GM12878 (cell line): ENCODE measurements at regions not wholly inside any gene's neighbourhood (a gene's known extent, or its start where the extent isn't known, plus 50 kb on each side); places are given as distances from the start of the nearest gene placed in this dataset.
A peak's percentile ranks its signal among the peaks of the same experiment; 100 is the strongest.

Experiments
- ATAC-seq: fragments of 200-7000 bp; cut with Tn5 transposase; 3 replicates; pipeline ENCODE4 v1.9.1; 2020; ENCODE audit warnings: mild to moderate bottlenecking, moderate library complexity
- BruUV-seq: library from RNA; stranded (reverse); fragments of 400-500 nt; replicated peaks from 2 replicates; lab custom pipeline; 2021; lab: Mats Ljungman, UMichigan
- CTCF ChIA-PET: fragments of 300-600 bp; sonication (Branson Sonifier 250); formaldehyde crosslinking; extraction: SDS; loops from one replicate; lab custom pipeline; 2021; ENCODE audit warnings: inconsistent platforms; lab: Yijun Ruan, JAX
- POLR2A ChIA-PET: fragments of 350-600 bp; formaldehyde crosslinking; extraction: SDS; loops from one replicate; lab custom pipeline; 2021; ENCODE audit warnings: inconsistent platforms; lab: Charles Lee
- RAD21 ChIA-PET: fragments of 300-600 bp; sonication (Branson Sonifier 250); formaldehyde crosslinking; loops from one replicate; lab custom pipeline; 2023; ENCODE audit warnings: antibody characterized with exemption; ENCODE audit not compliant: unreplicated experiment; lab: Charles Lee
- SMC1A ChIA-PET: fragments of 300-600 bp; sonication (Branson Sonifier 250); formaldehyde crosslinking; loops from one replicate; lab custom pipeline; 2023; ENCODE audit not compliant: unreplicated experiment, uncharacterized antibody; lab: Charles Lee
- DNase-seq: peaks from one replicate; pipeline ENCODE4 v3.0.0-alpha.2; 2011; ENCODE audit warnings: low read depth, low spot score
- FAIRE-seq: peaks from 3 replicates; lab custom pipeline; 2011; peaks lifted over from hg19 to GRCh38; lab: Jason Lieb, UNC
- H2AFZ ChIP-seq: 2 replicates; pipeline ENCODE4 v1.6.0; 2011; ENCODE audit warnings: low read depth, low read length, control low read depth; ENCODE audit not compliant: control insufficient read depth
- H3K27ac ChIP-seq: 2 replicates; pipeline ENCODE4 v1.5.1; 2011; ENCODE audit warnings: control low read depth; ENCODE audit not compliant: control insufficient read depth, insufficient read depth
- H3K27me3 ChIP-seq, 2 experiments: replicated peaks in 1 of 2; 2 replicates each; pipeline versions ENCODE4 v1.6.0 to v1.6.1; 2011; ENCODE audit warnings: low read length in 1 of 2; ENCODE audit not compliant: control insufficient read depth in 2 of 2, insufficient read depth in 2 of 2
- H3K36me3 ChIP-seq, 2 experiments: 2 replicates each; pipeline ENCODE4 v1.5.1; 2011; ENCODE audit warnings: low read length in 1 of 2; ENCODE audit not compliant: control insufficient read depth in 2 of 2, insufficient read depth in 2 of 2
- H3K4me1 ChIP-seq: 2 replicates; pipeline ENCODE4 v1.6.1; 2011; ENCODE audit warnings: mild to moderate bottlenecking, low read length, moderate library complexity, mixed read lengths; ENCODE audit not compliant: control insufficient read depth, insufficient read depth
- H3K4me2 ChIP-seq: 2 replicates; pipeline ENCODE4 v1.6.0; 2011; ENCODE audit warnings: control low read depth; ENCODE audit not compliant: control insufficient read depth, insufficient read depth
- H3K4me3 ChIP-seq: fragments of 200-600 bp; sonication (generic); 2 replicates; pipeline ENCODE4 v1.5.1; 2016
- H3K79me2 ChIP-seq: 2 replicates; pipeline ENCODE4 v1.6.0; 2011; ENCODE audit warnings: low read length; ENCODE audit not compliant: control insufficient read depth, insufficient read depth
- H3K9ac ChIP-seq: 2 replicates; pipeline ENCODE4 v1.8.0; 2011; ENCODE audit warnings: low read length, control low read depth, mixed read lengths; ENCODE audit not compliant: control insufficient read depth, insufficient read depth
- H3K9me3 ChIP-seq: replicated peaks from 3 replicates; pipeline ENCODE4 v1.5.1; 2011; ENCODE audit warnings: mild to moderate bottlenecking, low read length; ENCODE audit not compliant: control insufficient read depth, insufficient read depth
- H4K20me1 ChIP-seq: 2 replicates; pipeline ENCODE4 v1.6.0; 2011; ENCODE audit not compliant: control insufficient read depth, insufficient read depth
- ATF7 ChIP-seq: fragments of 450-650 bp; IDR thresholded peaks from 2 replicates; pipeline ENCODE4 v1.6.1; 2016; ENCODE audit warnings: low read depth, mild to moderate bottlenecking
- ZBED1 ChIP-seq: IDR thresholded peaks from 2 replicates; pipeline ENCODE4 v1.6.1; 2016; ENCODE audit warnings: borderline replicate concordance
- ZBTB40 ChIP-seq: fragments of 450-650 bp; IDR thresholded peaks from 2 replicates; pipeline ENCODE4 v1.6.1; 2016; ENCODE audit warnings: mild to moderate bottlenecking, moderate library complexity, borderline replicate concordance
- WGBS: methylation state at CpG from one replicate; pipeline ENCODE4 v1.1.6; 2016; ENCODE audit warnings: low lambda C conversion rate; ENCODE audit not compliant: insufficient replicate concordance, insufficient coverage; ENCODE audit errors: missing lambda C conversion rate; 5-methylcytosine and 5-hydroxymethylcytosine counted together
- in situ Hi-C: fragments of 300-500 bp; cut with MboI; formaldehyde crosslinking; loops from 9 replicates; pipeline ENCODE4 v1.14.3; 2018; ENCODE audit warnings: mixed read lengths
- intact Hi-C: fragments of 100-400 bp; cut with micrococcal nuclease; formaldehyde crosslinking; loops from one replicate; pipeline ENCODE4 v1.14.2; 2022; ENCODE audit not compliant: unreplicated experiment

DNA sequence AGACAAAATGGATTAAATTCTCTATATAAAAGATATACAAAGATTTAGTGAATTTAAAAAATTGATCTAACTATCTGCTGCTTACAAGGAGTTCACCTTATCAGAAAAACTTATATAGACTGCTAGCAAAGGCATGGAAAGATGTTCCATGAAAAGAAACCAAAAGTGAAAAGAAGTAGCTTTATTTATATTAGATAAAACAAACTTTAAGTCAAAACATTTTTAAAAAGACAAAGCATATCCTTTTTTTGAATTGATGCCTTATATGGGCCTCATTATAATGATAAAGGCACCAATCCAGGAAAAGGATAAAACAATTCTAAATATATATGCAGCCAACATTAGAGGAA, 334.2 kb downstream of the MEI4 start:
- intact Hi-C loops (no loop called here), in situ Hi-C loops (no loop called here)
- Histone ChIP-seq H3K9me3 (no peaks in the 10 kb centered on the region; the same call in 2 of the 3 replicates), H2AFZ (no peak overlapping the region), H3K4me3 (no peak overlapping the region), H3K27me3 (no peaks in the 10 kb centered on the region), H3K4me2 (no peak overlapping the region), H3K4me1 (no peaks in the 10 kb centered on the region), H3K79me2 (no peaks in the 10 kb centered on the region), H3K27ac (no peak overlapping the region), H3K9ac (no peak overlapping the region), H4K20me1 (no peaks in the 10 kb centered on the region), H3K36me3 (no peaks in the 10 kb centered on the region)
- FAIRE-seq, result no peak
- BruUV-seq, result no TSS peak
- RAD21 ChIA-PET, result no interaction called here
- no peak for DNase-seq
- peak; percentile 33 for ATAC-seq
- SMC1A ChIA-PET, result interaction anchor here (1.0 kb wide), 1 partner anchor 15 kb away, joined by 3 read pairs; no protein-coding TSS in a partner anchor
- POLR2A ChIA-PET, result no interaction called here
- TF ChIP-seq ATF7 (no peak), ZBTB40 (peak; percentile 63; the same call in 1 of the 2 replicates)
- CTCF ChIA-PET, result interaction anchor here (0.7 kb wide), 1 partner anchor 207 kb away, joined by 3 read pairs; no protein-coding TSS in a partner anchor

DNA sequence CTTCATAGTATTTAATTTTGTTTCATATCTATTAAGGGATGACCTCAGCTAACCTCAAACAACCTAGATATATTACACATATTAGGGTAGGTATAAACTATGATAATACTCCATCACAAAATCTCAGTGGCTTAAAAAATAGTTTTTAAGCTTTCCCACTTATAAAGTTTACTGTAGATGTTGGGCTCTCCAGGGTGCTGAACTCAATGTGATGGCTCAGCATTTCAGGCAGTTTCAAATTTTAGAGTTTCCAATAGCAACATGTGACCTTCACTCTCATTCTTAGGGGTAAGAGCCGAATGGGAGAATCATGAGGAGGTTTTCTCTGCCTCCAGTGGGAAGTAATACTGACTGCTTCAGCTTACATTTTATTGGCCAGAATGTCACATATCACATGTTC, 357.3 kb downstream of the MEI4 start:
- 32% methylated on average over 1 of the region's 1 CpG for WGBS
- no peaks in the 10 kb centered on the region for H3K79me2 ChIP-seq
- SMC1A ChIA-PET, result interaction anchor here (1.2 to 1.6 kb wide), 2 partner anchors 12 to 14 kb away, joined by 3 to 5 read pairs; no protein-coding TSS in a partner anchor

More for the DNA sequence above, 357.3 kb downstream of the MEI4 start:
- H3K4me2 ChIP-seq, result no peak overlapping the region
- POLR2A ChIA-PET, result no interaction called here
- CTCF ChIA-PET, result interaction anchor here (1.1 to 1.9 kb wide), 2 partner anchors 11 to 20 kb away, joined by 3 to 4 read pairs; no protein-coding TSS in a partner anchor
- FAIRE-seq (no peak), ATAC-seq (no peak), DNase-seq (no peak)
- no peak overlapping the region for H3K27ac ChIP-seq
- RAD21 ChIA-PET, result no interaction called here
- no TSS peak for BruUV-seq
- no peak overlapping the region for H2AFZ ChIP-seq
- no peaks in the 10 kb centered on the region for H3K4me1 ChIP-seq
- in situ Hi-C loops, result no loop called here
- no peaks in the 10 kb centered on the region for H3K36me3 ChIP-seq
- H3K27me3 ChIP-seq, result no peaks in the 10 kb centered on the region
- intact Hi-C loops, result no loop called here
- H3K9me3 ChIP-seq, result no peaks in the 10 kb centered on the region
- H3K9ac ChIP-seq, result no peak overlapping the region
- H4K20me1 ChIP-seq, result no peaks in the 10 kb centered on the region
- TF ChIP-seq ZBED1, result no peak
- TF ChIP-seq, all 136 proteins: peak for 0
- H3K4me3 ChIP-seq, result no peak overlapping the region
